ENCODE measurements at regions not wholly inside any gene's neighbourhood (a gene's known extent, or its start where the extent isn't known, plus 50 kb on each side); places are given as distances from the start of the nearest gene placed in this dataset.

- TF ChIP-seq POLR2A (IDR thresholded peaks at IDR 0.05) (no peak), CTCF (IDR thresholded peaks at IDR 0.05) (no peak)
- 39 to 63% methylated on average over 5 of the region's 5 CpGs for WGBS, 2 donors
- intact Hi-C loops (cut with DNase I; ENCODE audit: low total_unique reads): no loop called here
- DNase-seq (ENCODE audit: low spot score in 2 of 2): no peak
- no peak overlapping the region for H3K4me3 ChIP-seq (ENCODE audit: low read depth, poor library complexity, severe bottlenecking)
Measured at GRCh38 chr3:78204977-78205376, 1165.1 kb downstream of the ROBO2 start.

GRCh38 chr3:78221300-78221699, 1181.4 kb downstream of the ROBO2 start:
- no peak for TF ChIP-seq CTCF (IDR thresholded peaks at IDR 0.05)
- TF ChIP-seq POLR2A (IDR thresholded peaks at IDR 0.05): no peak
- no peak overlapping the region for H3K4me3 ChIP-seq (ENCODE audit: low read depth, poor library complexity, severe bottlenecking)
- 80 to 83% methylated on average over 2 of the region's 2 CpGs for WGBS, 2 donors
- no peak for DNase-seq (ENCODE audit: low spot score in 2 of 2)
- intact Hi-C loops (cut with DNase I; ENCODE audit: low total_unique reads): loop anchor here (10.0 kb wide), 1 partner anchor 346 kb away; no protein-coding TSS in a partner anchor

GRCh38 chr3:78221796-78222195, 1181.9 kb downstream of the ROBO2 start:
- no peak overlapping the region for H3K4me3 ChIP-seq (ENCODE audit: low read depth, poor library complexity, severe bottlenecking)
- intact Hi-C loops (cut with DNase I; ENCODE audit: low total_unique reads): loop anchor here (10.0 kb wide), 1 partner anchor 347 kb away; no protein-coding TSS in a partner anchor
- TF ChIP-seq CTCF (IDR thresholded peaks at IDR 0.05) (no peak), POLR2A (IDR thresholded peaks at IDR 0.05) (no peak)
- DNase-seq (ENCODE audit: low spot score in 2 of 2): no peak

- intact Hi-C loops (cut with DNase I; ENCODE audit: low total_unique reads): no loop called here
- no peak for TF ChIP-seq POLR2A (IDR thresholded peaks at IDR 0.05)
- TF ChIP-seq CTCF (IDR thresholded peaks at IDR 0.05): no peak
- no peak overlapping the region for H3K4me3 ChIP-seq (ENCODE audit: low read depth, poor library complexity, severe bottlenecking)
- no peak for DNase-seq (ENCODE audit: low spot score in 2 of 2)
Measured at GRCh38 chr3:78235841-78236240, 1195.9 kb downstream of the ROBO2 start.

GRCh38 chr3:78238811-78239210, 1198.9 kb downstream of the ROBO2 start:
- intact Hi-C loops (cut with DNase I; ENCODE audit: low total_unique reads): no loop called here
- WGBS, 2 donors: 82 to 83% methylated on average over 5 of the region's 5 CpGs
- no peak for DNase-seq (ENCODE audit: low spot score in 2 of 2)
- no peak overlapping the region for H3K4me3 ChIP-seq (ENCODE audit: low read depth, poor library complexity, severe bottlenecking)
- TF ChIP-seq CTCF (IDR thresholded peaks at IDR 0.05) (no peak), POLR2A (IDR thresholded peaks at IDR 0.05) (no peak)

- DNase-seq (ENCODE audit: low spot score in 2 of 2): no peak
- H3K4me3 ChIP-seq (ENCODE audit: low read depth, poor library complexity, severe bottlenecking): no peak overlapping the region
- 62 to 63% methylated on average over 3 of the region's 3 CpGs for WGBS, 2 donors
- intact Hi-C loops (cut with DNase I; ENCODE audit: low total_unique reads): no loop called here
- TF ChIP-seq CTCF (IDR thresholded peaks at IDR 0.05) (no peak), POLR2A (IDR thresholded peaks at IDR 0.05) (no peak)
Measured at GRCh38 chr3:78242724-78243123, 1202.8 kb downstream of the ROBO2 start.
